GM12875 (cell line): ENCODE measurements at regions not wholly inside any gene's neighbourhood (a gene's known extent, or its start where the extent isn't known, plus 50 kb on each side); places are given as distances from the start of the nearest gene placed in this dataset.

Experiments
- H3K4me3 ChIP-seq: one replicate; pipeline ENCODE4 v1.5.1; 2011; ENCODE audit warnings: low read depth, low read length, control low read depth
- TF ChIP-seq, protein P1 (sequence below): IDR thresholded peaks from 2 replicates; pipeline ENCODE4 v1.5.1; 2011; ENCODE audit warnings: low read depth, mild to moderate bottlenecking, control low read depth, inconsistent platforms, low read length, moderate library complexity, borderline replicate concordance; ENCODE audit not compliant: insufficient read depth

DNA sequence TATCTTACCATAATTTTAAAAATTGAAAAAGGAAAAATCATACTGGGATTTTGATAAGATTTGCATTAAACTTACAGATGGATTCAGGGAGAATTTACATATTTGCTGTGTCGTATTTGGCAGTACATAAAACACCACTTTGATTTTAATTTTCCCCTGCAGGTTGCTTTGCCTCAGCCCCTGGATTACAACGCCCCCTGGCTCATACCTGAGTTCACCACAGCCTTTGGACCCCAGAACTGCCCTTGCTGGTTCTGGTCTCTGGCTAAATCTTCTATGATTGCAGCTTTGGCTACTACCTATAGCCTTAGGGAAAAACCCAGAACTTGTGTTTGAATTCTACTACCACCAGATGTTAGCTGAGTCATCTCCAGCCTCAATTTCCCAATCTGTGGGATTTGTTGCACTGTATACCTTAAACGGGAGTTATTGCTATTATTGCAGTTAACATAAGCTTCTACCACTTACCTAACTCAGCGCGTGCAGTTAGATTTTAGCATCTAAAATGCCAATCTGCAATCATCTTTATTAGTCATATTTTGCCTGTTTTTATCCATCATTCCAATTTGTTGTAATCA lies 315.7 kb upstream of the GADL1 start:
- TF ChIP-seq, protein P1, sequence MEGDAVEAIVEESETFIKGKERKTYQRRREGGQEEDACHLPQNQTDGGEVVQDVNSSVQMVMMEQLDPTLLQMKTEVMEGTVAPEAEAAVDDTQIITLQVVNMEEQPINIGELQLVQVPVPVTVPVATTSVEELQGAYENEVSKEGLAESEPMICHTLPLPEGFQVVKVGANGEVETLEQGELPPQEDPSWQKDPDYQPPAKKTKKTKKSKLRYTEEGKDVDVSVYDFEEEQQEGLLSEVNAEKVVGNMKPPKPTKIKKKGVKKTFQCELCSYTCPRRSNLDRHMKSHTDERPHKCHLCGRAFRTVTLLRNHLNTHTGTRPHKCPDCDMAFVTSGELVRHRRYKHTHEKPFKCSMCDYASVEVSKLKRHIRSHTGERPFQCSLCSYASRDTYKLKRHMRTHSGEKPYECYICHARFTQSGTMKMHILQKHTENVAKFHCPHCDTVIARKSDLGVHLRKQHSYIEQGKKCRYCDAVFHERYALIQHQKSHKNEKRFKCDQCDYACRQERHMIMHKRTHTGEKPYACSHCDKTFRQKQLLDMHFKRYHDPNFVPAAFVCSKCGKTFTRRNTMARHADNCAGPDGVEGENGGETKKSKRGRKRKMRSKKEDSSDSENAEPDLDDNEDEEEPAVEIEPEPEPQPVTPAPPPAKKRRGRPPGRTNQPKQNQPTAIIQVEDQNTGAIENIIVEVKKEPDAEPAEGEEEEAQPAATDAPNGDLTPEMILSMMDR, result 0 out of 2 replicates have a peak, but pooled peaks have one; percentile 16
- no peak overlapping the region for H3K4me3 ChIP-seq

DNA sequence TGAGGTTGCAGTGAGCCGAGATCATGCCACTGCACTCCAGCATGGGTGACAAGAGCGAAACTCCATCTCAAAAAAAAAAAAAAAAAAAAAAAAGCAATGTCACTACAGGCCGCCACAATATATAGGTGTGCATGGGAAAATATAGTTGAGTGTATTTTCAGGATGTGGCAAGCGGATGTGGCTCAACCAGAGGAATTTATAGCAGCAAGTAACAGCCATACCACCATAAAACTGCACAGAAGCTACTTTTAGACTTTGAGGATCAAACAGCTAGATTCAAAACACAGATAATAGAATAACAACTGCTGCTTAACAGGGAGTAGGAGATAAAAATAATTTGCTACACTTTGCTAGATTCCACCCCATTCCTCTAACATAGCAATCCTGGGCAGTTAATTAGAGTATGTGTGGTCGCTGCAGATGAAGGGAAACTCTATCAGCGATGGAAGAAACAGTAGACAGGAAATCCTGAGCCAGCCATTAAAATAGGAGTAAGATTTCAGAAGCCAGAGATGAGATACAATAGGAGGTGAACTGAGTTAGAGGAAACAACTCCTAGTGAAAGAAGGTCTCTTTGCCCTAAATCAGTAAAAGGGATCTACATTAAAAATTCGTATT lies 318.7 kb upstream of the STT3B start:
- H3K4me3 ChIP-seq, result no peak overlapping the region
- TF ChIP-seq, protein P1, result no peak

DNA sequence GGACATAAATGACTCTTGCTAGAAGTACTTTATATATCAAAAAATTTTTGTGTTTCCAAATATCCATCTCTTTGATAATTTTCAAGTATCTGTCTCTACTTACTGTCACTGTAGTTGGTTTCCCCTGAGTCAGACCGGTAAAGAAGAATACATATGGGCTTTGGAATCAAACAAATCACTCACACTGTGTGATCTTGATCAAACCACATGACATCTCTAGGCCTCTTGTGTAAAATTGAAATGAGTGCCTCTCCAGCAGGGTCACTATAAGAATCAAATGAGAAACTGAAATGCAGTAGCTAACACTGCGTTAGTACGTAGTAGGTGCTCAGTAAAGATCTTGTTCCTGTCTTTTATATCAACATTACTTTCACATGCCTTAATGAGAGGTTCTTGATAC lies 314.6 kb upstream of the STT3B start:
- no peak overlapping the region for H3K4me3 ChIP-seq
- TF ChIP-seq, protein P1, result no peak

DNA sequence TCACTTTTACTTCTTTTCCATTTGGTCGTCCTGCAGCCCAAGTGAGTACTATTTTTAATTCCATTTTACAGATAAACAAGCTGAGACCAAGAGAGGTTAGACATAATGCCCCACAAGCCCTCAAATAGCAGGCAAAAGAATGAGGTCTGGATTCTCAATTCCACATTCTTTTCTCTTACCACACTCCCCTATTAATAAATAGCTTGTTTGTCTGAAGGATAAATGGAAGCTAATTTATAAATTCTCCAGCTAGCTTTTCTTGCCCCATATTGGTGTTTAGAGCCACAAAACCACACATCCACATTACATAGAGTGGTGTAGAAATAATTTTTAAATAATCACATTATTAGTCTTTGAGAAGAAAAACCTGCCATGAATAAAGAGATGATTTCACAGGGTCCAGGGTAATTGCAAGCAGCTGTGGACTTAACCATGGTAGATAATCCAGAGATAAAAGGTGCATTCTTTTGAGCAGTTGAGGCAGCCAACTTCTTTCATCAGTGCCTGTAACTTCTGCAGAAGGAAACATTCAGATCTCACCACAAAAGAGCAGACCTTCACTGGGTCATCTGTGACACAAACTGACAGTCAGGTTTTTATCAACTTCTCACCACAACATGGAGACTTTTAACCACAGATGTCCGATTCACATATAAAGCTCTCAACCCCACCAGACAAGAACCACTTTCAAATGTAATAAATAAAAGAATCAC lies 313.4 kb upstream of the STT3B start:
- TF ChIP-seq, protein P1, result no peak
- no peak overlapping the region for H3K4me3 ChIP-seq

DNA sequence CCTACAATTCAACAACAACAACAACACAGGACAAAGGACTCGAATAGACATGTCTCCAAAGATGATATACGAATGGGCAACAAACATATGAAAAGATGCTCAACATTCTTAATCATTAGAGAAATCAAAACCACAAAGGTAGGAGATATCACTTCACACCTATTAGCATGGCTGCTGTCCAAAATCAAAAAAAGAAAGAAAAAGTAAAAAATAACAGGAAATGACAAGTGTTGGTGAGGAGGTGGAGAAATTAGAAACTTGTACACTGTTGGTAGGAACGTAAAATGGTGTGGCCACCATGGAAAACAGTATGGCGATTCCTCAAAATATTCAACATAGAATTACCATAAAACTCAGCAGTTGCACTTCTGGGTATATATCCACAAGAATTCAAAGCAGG lies 312.3 kb upstream of the STT3B start:
- TF ChIP-seq, protein P1, result no peak

DNA sequence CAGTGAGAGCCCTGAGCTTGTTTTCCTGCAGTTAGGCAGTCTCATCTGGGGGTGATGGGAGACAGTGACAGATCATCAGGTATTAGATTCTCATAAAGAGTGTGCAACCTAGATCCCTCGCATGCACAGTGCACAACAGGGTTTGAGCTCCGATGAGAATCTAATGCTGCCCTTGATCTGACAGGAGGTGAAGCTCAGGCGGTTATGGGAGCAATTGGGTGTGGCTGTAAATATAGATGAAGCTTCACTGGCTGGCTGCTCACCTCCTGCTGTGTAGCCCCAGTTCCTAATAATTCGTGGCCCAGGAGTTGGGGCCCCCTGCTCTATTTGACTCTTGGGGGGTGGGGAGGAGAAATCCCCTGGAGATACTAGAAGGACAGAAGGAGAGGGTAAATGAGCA lies 309.4 kb upstream of the STT3B start:
- TF ChIP-seq, protein P1, result no peak
- no peak overlapping the region for H3K4me3 ChIP-seq

More for the DNA sequence above, 312.3 kb upstream of the STT3B start:
- H3K4me3 ChIP-seq, result no peak overlapping the region
